HepG2 (cell line): ENCODE measurements at regions not wholly inside any gene's neighbourhood (a gene's known extent, or its start where the extent isn't known, plus 50 kb on each side); places are given as distances from the start of the nearest gene placed in this dataset.

Experiments
- ATAC-seq: fragments of 200-7000 bp; cut with Tn5 transposase; 3 replicates; pipeline ENCODE4 v1.9.1; 2020; ENCODE audit warnings: mild to moderate bottlenecking, moderate library complexity
- BruUV-seq: library from RNA; stranded (reverse); fragments of 400-500 nt; replicated peaks from 2 replicates; lab custom pipeline; 2021; lab: Mats Ljungman, UMichigan
- CTCF ChIA-PET: fragments of 300-600 bp; formaldehyde crosslinking; extraction: SDS; loops from one replicate; lab custom pipeline; 2021; ENCODE audit warnings: low total read pairs, inconsistent platforms, low intra/inter-chr PET ratio; lab: Yijun Ruan, JAX
- POLR2A ChIA-PET: fragments of 350-600 bp; sonication (Branson Sonifier 250); formaldehyde crosslinking; loops from one replicate; lab custom pipeline; 2020; ENCODE audit warnings: antibody characterized with exemption, inconsistent platforms; lab: Yijun Ruan, JAX
- DNase-seq: peaks from one replicate; pipeline ENCODE4 v3.0.0-alpha.2; 2015; ENCODE audit warnings: low spot score
- FAIRE-seq: peaks from 3 replicates; lab custom pipeline; 2011; peaks lifted over from hg19 to GRCh38; lab: Jason Lieb, UNC
- H2AFZ ChIP-seq: one replicate; pipeline ENCODE4 v1.6.1; 2011; ENCODE audit warnings: low read length, inconsistent platforms
- H3K27ac ChIP-seq: fragments of 300-600 bp; 3 replicates; pipeline ENCODE4 v1.8.0; 2011; ENCODE audit warnings: mixed run types, mild to moderate bottlenecking, mixed read lengths, low read length, inconsistent platforms; ENCODE audit not compliant: insufficient read depth; ENCODE audit errors: extremely low read length
- H3K27me3 ChIP-seq, 2 experiments: fragments of 200-600 bp in 1 of 2; 2 replicates in 1 of 2; 3 replicates in 1 of 2; pipeline versions ENCODE4 v1.6.0 to v1.8.0; 2011; ENCODE audit warnings: low read length in 2 of 2, mild to moderate bottlenecking in 2 of 2, moderate library complexity in 2 of 2, inconsistent platforms in 1 of 2; ENCODE audit not compliant: insufficient read depth in 2 of 2, control insufficient read depth in 1 of 2
- H3K36me3 ChIP-seq, 2 experiments: fragments of 200-600 bp in 1 of 2; replicated peaks in 1 of 2; 2 replicates in 1 of 2; 3 replicates in 1 of 2; pipeline versions ENCODE4 v1.5.1 to v1.8.0; 2011; ENCODE audit warnings: low read length in 2 of 2, inconsistent platforms in 1 of 2; ENCODE audit not compliant: insufficient read depth in 2 of 2, control insufficient read depth in 1 of 2
- H3K4me1 ChIP-seq: 2 replicates; pipeline ENCODE4 v1.5.1; 2012; ENCODE audit warnings: low read length, inconsistent platforms; ENCODE audit not compliant: insufficient read depth
- H3K4me2 ChIP-seq: 2 replicates; pipeline ENCODE4 v1.6.0; 2011; ENCODE audit warnings: low read depth, low read length, inconsistent platforms
- H3K4me3 ChIP-seq, 3 experiments: fragments of 200-600 bp in 1 of 3; sonication (generic), shearing (Covaris generic) in 1 of 3; replicated peaks in 1 of 3; 2 replicates each; pipeline ENCODE4 v1.5.1; 2011 to 2016; ENCODE audit warnings: low read length in 3 of 3, inconsistent platforms in 2 of 3, low read depth in 2 of 3, mild to moderate bottlenecking in 2 of 3, control low read depth in 1 of 3, mixed read lengths in 1 of 3; ENCODE audit not compliant: insufficient read depth in 1 of 3
- H3K79me2 ChIP-seq: one replicate; pipeline ENCODE4 v1.6.1; 2011; ENCODE audit warnings: low read length, inconsistent platforms; ENCODE audit not compliant: insufficient read depth
- H3K9ac ChIP-seq: 2 replicates; pipeline ENCODE4 v1.6.0; 2011; ENCODE audit warnings: mild to moderate bottlenecking, low read depth, low read length, inconsistent platforms; ENCODE audit not compliant: insufficient read depth
- H3K9me3 ChIP-seq: 2 replicates; pipeline ENCODE4 v1.5.1; 2012; ENCODE audit warnings: mild to moderate bottlenecking, low read length
- H4K20me1 ChIP-seq: 2 replicates; pipeline ENCODE4 v1.6.0; 2011; ENCODE audit warnings: inconsistent platforms, mild to moderate bottlenecking, low read length, moderate library complexity; ENCODE audit not compliant: insufficient read depth
- ARNT2 ChIP-seq: sonication (generic); formaldehyde crosslinking; IDR thresholded peaks from 2 replicates; pipeline ENCODE4 v1.8.0; 2022; ENCODE audit warnings: mild to moderate bottlenecking, low read depth, missing genetic modification reagents, moderate library complexity
- ATAD3A ChIP-seq: sonication (generic); formaldehyde crosslinking; IDR thresholded peaks from 2 replicates; pipeline ENCODE4 v1.4.0; 2020; ENCODE audit warnings: missing genetic modification reagents
- CREM ChIP-seq, 2 experiments: sonication (generic) in 1 of 2; formaldehyde crosslinking in 1 of 2; IDR thresholded peaks; 2 replicates each; pipeline versions ENCODE4 v1.4.0 to v1.6.1; 2016 to 2020; ENCODE audit warnings: antibody characterized with exemption in 1 of 2, mild to moderate bottlenecking in 1 of 2, missing genetic modification reagents in 1 of 2
- DNMT1 ChIP-seq: sonication (generic); formaldehyde crosslinking; IDR thresholded peaks from 2 replicates; pipeline ENCODE4 v1.5.1; 2020; ENCODE audit warnings: mild to moderate bottlenecking, missing genetic modification reagents
- DZIP1 ChIP-seq: sonication (generic); formaldehyde crosslinking; IDR thresholded peaks from 2 replicates; pipeline ENCODE4 v1.5.0; 2020; ENCODE audit warnings: mild to moderate bottlenecking, missing genetic modification reagents
- EHMT2 ChIP-seq: fragments of 200-600 bp; sonication (generic); IDR thresholded peaks from 2 replicates; pipeline ENCODE4 v1.7.0; 2017; ENCODE audit warnings: antibody characterized with exemption, low read depth, low read length, borderline replicate concordance
- HDAC2 ChIP-seq: sonication (generic); formaldehyde crosslinking; IDR thresholded peaks from 2 replicates; pipeline ENCODE4 v1.4.0; 2020; ENCODE audit warnings: missing genetic modification reagents
- PHF8 ChIP-seq: sonication (generic); formaldehyde crosslinking; IDR thresholded peaks from 2 replicates; pipeline ENCODE4 v1.5.0; 2020; ENCODE audit warnings: missing genetic modification reagents
- RARG ChIP-seq: sonication (generic); formaldehyde crosslinking; IDR thresholded peaks from 2 replicates; pipeline ENCODE4 v1.4.0; 2020; ENCODE audit warnings: low read depth, mild to moderate bottlenecking, missing genetic modification reagents
- TBP ChIP-seq: sonication (generic); formaldehyde crosslinking; IDR thresholded peaks from 2 replicates; pipeline ENCODE4 v1.5.0; 2020; ENCODE audit warnings: missing genetic modification reagents
- ZFAT ChIP-seq: sonication (generic); formaldehyde crosslinking; conservative IDR thresholded peaks from 2 replicates; pipeline ENCODE4 v1.8.1; 2023; ENCODE audit warnings: missing genetic modification reagents, inconsistent platforms
- ZFP82 ChIP-seq: sonication (generic); formaldehyde crosslinking; IDR thresholded peaks from 2 replicates; pipeline ENCODE4 v1.5.1; 2020; ENCODE audit warnings: mild to moderate bottlenecking, missing genetic modification reagents, borderline replicate concordance
- ZNF235 ChIP-seq: sonication (generic); formaldehyde crosslinking; IDR thresholded peaks from 2 replicates; pipeline ENCODE4 v1.8.1; 2023; ENCODE audit warnings: mild to moderate bottlenecking, missing genetic modification reagents, borderline replicate concordance
- ZNF549 ChIP-seq: sonication (generic); formaldehyde crosslinking; IDR thresholded peaks from 2 replicates; pipeline ENCODE4 v1.5.0; 2020; ENCODE audit warnings: missing genetic modification reagents
- ZNF672 ChIP-seq: sonication (generic); formaldehyde crosslinking; IDR thresholded peaks from 2 replicates; pipeline ENCODE4 v1.8.1; 2022; ENCODE audit warnings: missing genetic modification reagents
- ZNF746 ChIP-seq: sonication (generic); formaldehyde crosslinking; IDR thresholded peaks from 2 replicates; pipeline ENCODE4 v1.8.0; 2022; ENCODE audit warnings: mild to moderate bottlenecking, missing genetic modification reagents
- ZXDC ChIP-seq: sonication (generic); formaldehyde crosslinking; IDR thresholded peaks from 2 replicates; pipeline ENCODE4 v1.5.0; 2020; ENCODE audit warnings: mild to moderate bottlenecking, missing genetic modification reagents
- WGBS: methylation state at CpG from one replicate; pipeline ENCODE4 v1.1.6; 2017; ENCODE audit warnings: low lambda C conversion rate; 5-methylcytosine and 5-hydroxymethylcytosine counted together
- in situ Hi-C: cut with HindIII; loops from 2 replicates; pipeline ENCODE4 v1.10.0; 2017; ENCODE audit warnings: low pct_unique_long_range_greater_than_20kb; ENCODE audit not compliant: extremely low pct_ligation_motif_present
- intact Hi-C: fragments of 100-400 bp; cut with micrococcal nuclease; formaldehyde crosslinking; loops from one replicate; pipeline ENCODE4 v1.10.0; 2022; ENCODE audit not compliant: unreplicated experiment
- TF ChIP-seq, protein P1 (sequence below): fragments of 450-650 bp; IDR thresholded peaks from 2 replicates; pipeline ENCODE4 v1.6.1; 2017; ENCODE audit warnings: mild to moderate bottlenecking

DNA sequence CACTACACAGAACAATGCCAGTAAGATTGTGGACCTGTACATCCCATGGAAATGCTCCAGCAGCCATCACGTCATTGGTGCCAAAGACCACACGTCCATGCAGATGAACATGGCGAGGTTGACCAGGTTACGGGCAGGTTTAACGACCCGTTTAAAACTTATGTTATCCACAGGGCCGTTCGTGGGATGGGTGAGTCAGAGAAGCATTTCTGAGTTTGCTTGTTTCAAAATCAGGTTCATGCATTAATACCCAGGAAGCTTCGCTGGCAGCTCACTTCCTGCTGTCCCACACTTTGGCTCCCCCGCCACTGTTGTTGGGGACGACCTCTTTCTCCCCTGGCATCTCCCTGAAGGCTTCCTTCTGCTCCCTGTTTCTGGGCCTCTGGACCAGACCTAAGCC, 194.1 kb downstream of the USP12 start:
- in situ Hi-C loops (no loop called here), intact Hi-C loops (no loop called here)
- TF ChIP-seq RARG (CRISPR knock-in tag) = no peak
- TF ChIP-seq ZNF746 = no peak
- no peak for TF ChIP-seq EHMT2
- TF ChIP-seq ZNF549 (CRISPR knock-in tag) = no peak
- TF ChIP-seq PHF8 (CRISPR knock-in tag) = no peak
- TF ChIP-seq ZXDC (CRISPR knock-in tag) = no peak
- no peak for TF ChIP-seq ATAD3A (CRISPR knock-in tag)
- no peak for TF ChIP-seq ZFAT (CRISPR knock-in tag)
- TF ChIP-seq ZNF235 (CRISPR knock-in tag) = no peak
- no peak for TF ChIP-seq ZFP82
- TF ChIP-seq CREM (IDR thresholded peaks at IDR 0.05) = no peak
- TF ChIP-seq CREM (CRISPR knock-in tag; IDR thresholded peaks at IDR 0.05) = no peak
- no peak for TF ChIP-seq ARNT2 (CRISPR knock-in tag)
- no peak for TF ChIP-seq DNMT1 (CRISPR knock-in tag)
- no peak for TF ChIP-seq DZIP1
- no peak for TF ChIP-seq HDAC2 (CRISPR knock-in tag)
- TF ChIP-seq ZNF672 (CRISPR knock-in tag) = no peak
- no peak for TF ChIP-seq TBP
- TF ChIP-seq, protein P1, sequence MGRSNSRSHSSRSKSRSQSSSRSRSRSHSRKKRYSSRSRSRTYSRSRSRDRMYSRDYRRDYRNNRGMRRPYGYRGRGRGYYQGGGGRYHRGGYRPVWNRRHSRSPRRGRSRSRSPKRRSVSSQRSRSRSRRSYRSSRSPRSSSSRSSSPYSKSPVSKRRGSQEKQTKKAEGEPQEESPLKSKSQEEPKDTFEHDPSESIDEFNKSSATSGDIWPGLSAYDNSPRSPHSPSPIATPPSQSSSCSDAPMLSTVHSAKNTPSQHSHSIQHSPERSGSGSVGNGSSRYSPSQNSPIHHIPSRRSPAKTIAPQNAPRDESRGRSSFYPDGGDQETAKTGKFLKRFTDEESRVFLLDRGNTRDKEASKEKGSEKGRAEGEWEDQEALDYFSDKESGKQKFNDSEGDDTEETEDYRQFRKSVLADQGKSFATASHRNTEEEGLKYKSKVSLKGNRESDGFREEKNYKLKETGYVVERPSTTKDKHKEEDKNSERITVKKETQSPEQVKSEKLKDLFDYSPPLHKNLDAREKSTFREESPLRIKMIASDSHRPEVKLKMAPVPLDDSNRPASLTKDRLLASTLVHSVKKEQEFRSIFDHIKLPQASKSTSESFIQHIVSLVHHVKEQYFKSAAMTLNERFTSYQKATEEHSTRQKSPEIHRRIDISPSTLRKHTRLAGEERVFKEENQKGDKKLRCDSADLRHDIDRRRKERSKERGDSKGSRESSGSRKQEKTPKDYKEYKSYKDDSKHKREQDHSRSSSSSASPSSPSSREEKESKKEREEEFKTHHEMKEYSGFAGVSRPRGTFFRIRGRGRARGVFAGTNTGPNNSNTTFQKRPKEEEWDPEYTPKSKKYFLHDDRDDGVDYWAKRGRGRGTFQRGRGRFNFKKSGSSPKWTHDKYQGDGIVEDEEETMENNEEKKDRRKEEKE = no peak
- no peak for ATAC-seq
- Histone ChIP-seq H3K4me2 (no peak overlapping the region), H3K27ac (no peak overlapping the region), H4K20me1 (no peaks in the 10 kb centered on the region), H3K4me3 (no peak overlapping the region), H3K4me1 (peaks cover 91% of the 10 kb centered on the region), H3K27me3 (no peaks in the 10 kb centered on the region), H3K36me3 (no peaks in the 10 kb centered on the region), H3K79me2 (no peaks in the 10 kb centered on the region), H2AFZ (no peak overlapping the region), H3K9ac (no peak overlapping the region), H3K9me3 (no peaks in the 10 kb centered on the region)
- FAIRE-seq = no peak
- no TSS peak for BruUV-seq
- ChIA-PET CTCF (no interaction called here), POLR2A (no interaction called here)
- WGBS = 58% methylated on average over 5 of the region's 11 CpGs
- DNase-seq = no peak
